OCI-LY3 (cell line): ENCODE measurements at regions not wholly inside any gene's neighbourhood (a gene's known extent, or its start where the extent isn't known, plus 50 kb on each side); places are given as distances from the start of the nearest gene placed in this dataset.

Experiments used
- H2AFZ ChIP-seq: fragments of 200-600, 300-600 bp; shearing (Covaris generic); 2 replicates; pipeline ENCODE4 v1.6.0; 2014; ENCODE audit warnings: antibody characterized with exemption, low read depth, low read length
- H3K27ac ChIP-seq: fragments of 200-600, 300-600 bp; sonication (generic); 2 replicates; pipeline ENCODE4 v1.5.1; 2014; ENCODE audit warnings: mild to moderate bottlenecking, low read length, moderate library complexity, mixed read lengths
- H3K27me3 ChIP-seq: fragments of 200-600, 300-600 bp; sonication (generic); 2 replicates; pipeline ENCODE4 v1.6.1; 2014; ENCODE audit warnings: low read depth, low read length, mixed read lengths
- H3K36me3 ChIP-seq: fragments of 200-600, 300-600 bp; sonication (generic); replicated peaks from 2 replicates; pipeline ENCODE3; 2014; ENCODE audit warnings: low read depth, low read length, mixed read lengths
- H3K4me1 ChIP-seq: fragments of 300-600, 200-600 bp; sonication (generic); 2 replicates; pipeline ENCODE4 v1.6.1; 2014; ENCODE audit warnings: low read length, mixed read lengths
- H3K4me2 ChIP-seq: fragments of 200-600, 300-600 bp; sonication (generic); 2 replicates; pipeline ENCODE4 v1.6.1; 2014; ENCODE audit warnings: low read length, mixed read lengths
- H3K4me3 ChIP-seq: fragments of 300-600, 200-600 bp; sonication (generic); 2 replicates; pipeline ENCODE4 v1.5.1; 2014; ENCODE audit warnings: antibody characterized with exemption, mild to moderate bottlenecking, low read length, moderate library complexity
- H3K79me2 ChIP-seq: fragments of 300-600, 200-600 bp; shearing (Covaris generic); 2 replicates; pipeline ENCODE4 v1.6.1; 2014; ENCODE audit warnings: mild to moderate bottlenecking, low read length, mixed read lengths
- H3K9ac ChIP-seq: fragments of 300-600, 200-600 bp; shearing (Covaris generic); 2 replicates; pipeline ENCODE4 v1.6.0; 2014; ENCODE audit warnings: mild to moderate bottlenecking, low read length, moderate library complexity
- H3K9me3 ChIP-seq: fragments of 200-600, 300-600 bp; shearing (Covaris generic); 2 replicates; pipeline ENCODE4 v1.6.1; 2014; ENCODE audit warnings: low read length, mixed read lengths; ENCODE audit not compliant: insufficient read depth
- H4K20me1 ChIP-seq: fragments of 200-600, 300-600 bp; sonication (generic); 2 replicates; pipeline ENCODE4 v1.6.1; 2016; ENCODE audit warnings: low read length, mixed read lengths; ENCODE audit not compliant: insufficient read depth
- CTCF ChIP-seq: fragments of 200-600, 300-600 bp; sonication (generic); IDR thresholded peaks from 2 replicates; pipeline ENCODE4 v1.5.1; 2014; ENCODE audit warnings: antibody characterized with exemption, low read length, low read depth
- EZH2phosphoT487 ChIP-seq: fragments of 200-600 bp; shearing (Covaris generic); IDR thresholded peaks from 2 replicates; pipeline ENCODE4 v1.6.1; 2018; ENCODE audit warnings: antibody characterized with exemption, mixed run types, low read depth

- Histone ChIP-seq H3K4me1 (0 out of 2 replicates have a peak, but pooled peaks cover 6% of the 10 kb centered on the region), H3K27me3 (peaks cover 13% of the 10 kb centered on the region; the same call in 1 of the 2 replicates), H3K79me2 (no peaks in the 10 kb centered on the region), H3K9ac (no peak overlapping the region), H2AFZ (no peak overlapping the region), H3K4me3 (no peak overlapping the region), H3K9me3 (no peaks in the 10 kb centered on the region), H3K4me2 (no peak overlapping the region), H4K20me1 (no peaks in the 10 kb centered on the region), H3K27ac (no peak overlapping the region), H3K36me3 (no peaks in the 10 kb centered on the region)
- TF ChIP-seq CTCF (no peak), EZH2phosphoT487 (no peak)
Measured at GRCh38 chr10:3248526-3249306, 76.1 kb upstream of the PITRM1 start.

DNA sequence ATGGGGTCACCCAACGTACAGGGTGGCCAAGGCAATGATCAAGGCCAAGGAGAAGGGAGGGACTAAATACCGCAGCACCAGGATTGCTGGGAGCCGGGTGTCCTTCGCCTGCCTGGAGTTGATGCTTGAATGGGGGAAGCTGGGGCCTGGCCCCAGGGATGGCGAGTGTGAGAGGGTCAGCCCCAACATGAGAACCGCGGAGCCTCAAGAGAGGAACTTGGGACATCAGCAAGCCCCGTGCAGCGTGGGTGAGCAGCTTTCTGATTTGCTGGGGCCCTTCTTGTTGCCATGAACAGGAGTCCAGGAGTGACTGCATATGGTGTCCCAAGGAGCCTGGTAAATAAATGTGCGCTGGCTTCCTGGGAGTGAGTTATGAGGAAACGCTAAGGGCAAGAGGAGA is 72.8 kb upstream of the PITRM1 start:
- Histone ChIP-seq H2AFZ (no peak overlapping the region), H3K79me2 (no peaks in the 10 kb centered on the region), H3K9me3 (no peaks in the 10 kb centered on the region), H4K20me1 (no peaks in the 10 kb centered on the region), H3K27ac (no peak overlapping the region), H3K4me2 (no peak overlapping the region), H3K9ac (no peak overlapping the region), H3K4me1 (0 out of 2 replicates have a peak, but pooled peaks cover 6% of the 10 kb centered on the region), H3K36me3 (no peaks in the 10 kb centered on the region), H3K4me3 (no peak overlapping the region), H3K27me3 (0 out of 2 replicates have a peak, but pooled peaks cover 10% of the 10 kb centered on the region)
- TF ChIP-seq EZH2phosphoT487: no peak
- no peak for TF ChIP-seq CTCF

- H3K27me3 ChIP-seq: no peaks in the 10 kb centered on the region; the same call in 1 of the 2 replicates
- H3K27ac ChIP-seq: no peak overlapping the region
- TF ChIP-seq CTCF (no peak), EZH2phosphoT487 (no peak)
- H4K20me1 ChIP-seq: no peaks in the 10 kb centered on the region
- H3K4me1 ChIP-seq: peaks cover 5% of the 10 kb centered on the region; the same call in 1 of the 2 replicates
- H3K4me2 ChIP-seq: no peak overlapping the region
- H3K4me3 ChIP-seq: no peak overlapping the region
- H3K9me3 ChIP-seq: no peaks in the 10 kb centered on the region
- no peaks in the 10 kb centered on the region for H3K79me2 ChIP-seq
- no peak overlapping the region for H2AFZ ChIP-seq
- no peaks in the 10 kb centered on the region for H3K36me3 ChIP-seq
- no peak overlapping the region for H3K9ac ChIP-seq
Measured at GRCh38 chr10:3241967-3242650, 69.5 kb upstream of the PITRM1 start.

DNA sequence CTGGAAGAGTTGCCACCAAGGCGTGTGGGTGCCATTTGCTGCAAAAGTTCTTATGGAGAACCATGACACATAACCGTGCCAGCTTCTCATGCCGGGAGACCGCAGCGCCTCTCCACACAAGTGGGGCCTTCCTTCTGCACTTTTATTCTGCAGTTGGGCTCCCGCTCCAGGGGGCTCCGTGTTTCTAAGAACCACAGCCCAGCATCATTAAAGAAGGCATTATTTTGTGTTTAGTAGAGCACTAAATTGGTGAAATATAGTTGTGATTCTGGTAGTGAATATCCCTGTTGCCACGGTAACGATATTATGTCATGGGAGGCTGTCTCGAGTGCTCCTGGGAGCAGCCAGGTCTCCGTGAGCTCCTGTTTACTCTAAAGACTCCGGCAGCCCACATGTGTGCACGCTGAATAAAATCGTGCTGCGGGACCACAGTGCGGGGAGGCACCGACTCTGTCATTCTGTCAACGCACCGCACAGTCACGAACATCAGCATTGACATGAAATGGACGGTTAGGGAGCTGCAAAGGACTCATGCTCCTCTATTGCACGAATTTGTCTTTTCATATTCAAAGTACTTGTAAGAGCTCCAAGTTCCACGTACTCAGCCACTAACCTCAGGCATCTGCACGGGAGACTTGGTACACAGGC is 68.8 kb upstream of the PITRM1 start:
- no peaks in the 10 kb centered on the region for H3K36me3 ChIP-seq
- H3K27me3 ChIP-seq: no peaks in the 10 kb centered on the region; the same call in 1 of the 2 replicates
- no peaks in the 10 kb centered on the region for H4K20me1 ChIP-seq
- no peaks in the 10 kb centered on the region for H3K79me2 ChIP-seq
- no peak overlapping the region for H3K4me3 ChIP-seq
- H3K4me2 ChIP-seq: no peak overlapping the region
- H2AFZ ChIP-seq: no peak overlapping the region
- H3K9ac ChIP-seq: no peak overlapping the region
- no peaks in the 10 kb centered on the region for H3K9me3 ChIP-seq
- TF ChIP-seq EZH2phosphoT487 (no peak), CTCF (no peak)
- no peak overlapping the region for H3K27ac ChIP-seq
- H3K4me1 ChIP-seq: peaks cover 5% of the 10 kb centered on the region; the same call in 1 of the 2 replicates
